ENCODE measurements at regions not wholly inside any gene's neighbourhood (a gene's known extent, or its start where the extent isn't known, plus 50 kb on each side); places are given as distances from the start of the nearest gene placed in this dataset.

GRCh38 chr12:19036673-19037357, 92.7 kb upstream of the PLEKHA5 start:
- ATAC-seq (no peak), FAIRE-seq (no peak), DNase-seq (ENCODE audit: extremely low read depth in 1 of 4, low spot score in 3 of 4) (no peak)
- H2AFZ ChIP-seq (ENCODE audit: low read depth, low read length), result no peak overlapping the region
- no peak for TF ChIP-seq POLR2H (tag; IDR thresholded peaks at IDR 0.05; ENCODE audit: low read depth)
- TF ChIP-seq ZBTB12 (CRISPR knock-in tag; IDR thresholded peaks at IDR 0.05), result no peak
- TF ChIP-seq TFE3 (CRISPR knock-in tag; IDR thresholded peaks at IDR 0.05), result no peak
- no peak for TF ChIP-seq ZNF444 (CRISPR knock-in tag; IDR thresholded peaks at IDR 0.05)
- no peak for TF ChIP-seq AFF1 (IDR thresholded peaks at IDR 0.05; ENCODE audit: low read depth in 1 of 2, partially characterized antibody in 2 of 2)
- no peak for TF ChIP-seq ZNF134 (CRISPR knock-in tag; conservative IDR thresholded peaks at IDR 0.05)
- TF ChIP-seq MTA1 (IDR thresholded peaks at IDR 0.05; ENCODE audit: borderline replicate concordance), result no peak
- no peak for TF ChIP-seq MCM5 (IDR thresholded peaks at IDR 0.05; ENCODE audit: low read depth)
- TF ChIP-seq ATF1 (CRISPR knock-in tag; IDR thresholded peaks at IDR 0.05), result no peak
- no peak for TF ChIP-seq ATF1 (tag; IDR thresholded peaks at IDR 0.05)
- TF ChIP-seq HDAC8 (tag; IDR thresholded peaks at IDR 0.05), result no peak
- no peak for TF ChIP-seq MYBL2 (IDR thresholded peaks at IDR 0.05; ENCODE audit: low read depth)
- TF ChIP-seq MYBL2 (CRISPR knock-in tag; IDR thresholded peaks at IDR 0.05; ENCODE audit: borderline replicate concordance), result no peak
- WGBS (ENCODE audit: insufficient coverage, low coverage, missing lambda C conversion rate), result 12% methylated on average over 5 of the region's 6 CpGs
- no peak overlapping the region for H3K4me3 ChIP-seq
- H3K27me3 ChIP-seq (ENCODE audit: control insufficient read depth in 2 of 2, insufficient read depth in 2 of 2, low read length in 2 of 2), result no peaks in the 10 kb centered on the region
- no peaks in the 10 kb centered on the region for H4K20me1 ChIP-seq (replicated peaks; ENCODE audit: control insufficient read depth, insufficient read depth, low read length)
- H3K27ac ChIP-seq (ENCODE audit: extremely low read depth, low read depth, low read length), result no peak overlapping the region
- no peaks in the 10 kb centered on the region for H3K9me1 ChIP-seq (ENCODE audit: control insufficient read depth, insufficient read depth, low read length)
- in situ Hi-C loops (cut with MboI) (no loop called here), intact Hi-C loops (cut with micrococcal nuclease) (no loop called here)
- no TSS peak for BruUV-seq (replicated peaks)
- H3K79me2 ChIP-seq (ENCODE audit: control insufficient read depth, insufficient read depth, low read length), result no peaks in the 10 kb centered on the region
- ChIA-PET POLR2A (no interaction called here), CTCF (ENCODE audit: low intra/inter-chr PET ratio) (no interaction called here)
- H3K4me1 ChIP-seq (replicated peaks in 1 of 2; ENCODE audit: control insufficient read depth in 2 of 2, insufficient read depth in 2 of 2, low read length in 2 of 2), result no peaks in the 10 kb centered on the region
- no peaks in the 10 kb centered on the region for H3K36me3 ChIP-seq (ENCODE audit: control insufficient read depth, insufficient read depth, low read length)
- no peaks in the 10 kb centered on the region for H3K9me3 ChIP-seq (replicated peaks; ENCODE audit: control insufficient read depth, insufficient read depth, low read depth, low read length)
- no peak overlapping the region for H3K4me2 ChIP-seq (ENCODE audit: insufficient read depth, low read length)
- no peak overlapping the region for H3K9ac ChIP-seq (ENCODE audit: insufficient read depth in 1 of 2, low read depth in 2 of 2, low read length in 2 of 2)

Data from K562 (cell line).